Ishikawa (cell line): ENCODE measurements at regions not wholly inside any gene's neighbourhood (a gene's known extent, or its start where the extent isn't known, plus 50 kb on each side); places are given as distances from the start of the nearest gene placed in this dataset.

ENCODE experiments used
- CEBPB ChIP-seq: IDR thresholded peaks from 2 replicates; pipeline ENCODE4 v1.6.1; 2012
- CREB1 ChIP-seq: IDR thresholded peaks from 2 replicates; pipeline ENCODE4 v1.6.1; 2012; ENCODE audit warnings: low read depth
- EGR1 ChIP-seq: IDR thresholded peaks from 2 replicates; pipeline ENCODE4 v1.6.1; 2012
- EP300 ChIP-seq: IDR thresholded peaks from 2 replicates; pipeline ENCODE4 v1.6.1; 2012; ENCODE audit warnings: borderline replicate concordance
- FOXM1 ChIP-seq: IDR thresholded peaks from 2 replicates; pipeline ENCODE4 v1.6.1; 2012; ENCODE audit warnings: low read depth, borderline replicate concordance
- MAX ChIP-seq: IDR thresholded peaks from 2 replicates; pipeline ENCODE4 v1.6.1; 2012
- NFIC ChIP-seq: IDR thresholded peaks from 2 replicates; pipeline ENCODE4 v1.6.1; 2012
- RAD21 ChIP-seq: IDR thresholded peaks from 2 replicates; pipeline ENCODE4 v1.6.1; 2012; ENCODE audit warnings: low read depth
- REST ChIP-seq: IDR thresholded peaks from 2 replicates; pipeline ENCODE4 v1.6.1; 2012; ENCODE audit warnings: low read depth, mild to moderate bottlenecking
- TAF1 ChIP-seq: IDR thresholded peaks from 2 replicates; pipeline ENCODE4 v1.6.1; 2012; ENCODE audit warnings: low read depth, mild to moderate bottlenecking
- TCF12 ChIP-seq: IDR thresholded peaks from 2 replicates; pipeline ENCODE4 v1.6.1; 2012; ENCODE audit warnings: low read depth
- TEAD4 ChIP-seq: IDR thresholded peaks from 2 replicates; pipeline ENCODE4 v1.6.1; 2012
- USF1 ChIP-seq: IDR thresholded peaks from 2 replicates; pipeline ENCODE4 v1.6.1; 2012
- YY1 ChIP-seq: IDR thresholded peaks from 2 replicates; pipeline ENCODE4 v1.6.1; 2012; ENCODE audit warnings: low read depth
- ZBTB7A ChIP-seq: IDR thresholded peaks from 2 replicates; pipeline ENCODE4 v1.6.1; 2012; ENCODE audit warnings: low read depth

DNA sequence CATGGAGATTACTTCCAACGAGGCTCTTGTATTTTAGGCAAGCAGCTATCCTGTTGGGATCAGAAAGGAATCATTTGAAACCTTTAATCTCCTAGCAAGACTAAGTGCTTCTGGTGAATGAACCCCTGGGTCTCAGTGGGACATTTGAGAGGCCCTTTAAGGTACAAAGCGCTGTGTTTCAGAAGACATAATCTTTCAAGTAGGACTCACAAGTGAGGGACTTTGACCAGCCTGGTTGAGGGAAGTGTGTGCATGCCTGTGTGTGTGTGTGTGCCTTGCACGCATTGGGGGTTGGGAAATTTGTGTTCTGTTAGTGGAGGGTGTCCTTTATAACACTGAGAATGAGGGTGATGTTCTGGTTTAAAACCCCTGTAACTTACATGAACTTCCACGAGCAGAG, 64.4 kb upstream of the KCNG1 start:
- TF ChIP-seq TAF1, result no peak
- no peak for TF ChIP-seq CREB1
- no peak for TF ChIP-seq REST
- TF ChIP-seq RAD21, result no peak
- no peak for TF ChIP-seq EGR1

DNA sequence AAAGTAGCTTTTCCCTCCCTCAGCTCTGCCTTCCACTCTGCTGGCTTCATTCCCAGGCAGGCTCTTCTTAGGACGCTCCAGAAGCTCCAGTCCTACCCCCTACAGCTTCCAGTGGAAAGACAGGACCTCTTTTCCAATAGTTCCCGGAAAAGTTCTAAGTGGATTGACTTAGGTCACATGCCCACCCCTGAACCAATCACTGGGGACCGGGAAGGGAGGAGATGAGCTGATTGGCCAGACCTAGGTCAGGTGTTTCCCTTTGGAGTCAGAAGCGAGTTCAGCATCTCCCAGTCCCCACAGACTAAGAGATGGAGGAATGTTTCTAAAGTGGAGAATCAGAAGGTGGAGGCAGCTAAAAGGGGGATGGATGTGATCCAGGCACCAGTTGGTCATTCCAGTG, 62.9 kb upstream of the KCNG1 start:
- TF ChIP-seq EGR1 (no peak), USF1 (peak; percentile 72), CEBPB (no peak), TAF1 (no peak), TCF12 (no peak), FOXM1 (no peak), REST (no peak)

DNA sequence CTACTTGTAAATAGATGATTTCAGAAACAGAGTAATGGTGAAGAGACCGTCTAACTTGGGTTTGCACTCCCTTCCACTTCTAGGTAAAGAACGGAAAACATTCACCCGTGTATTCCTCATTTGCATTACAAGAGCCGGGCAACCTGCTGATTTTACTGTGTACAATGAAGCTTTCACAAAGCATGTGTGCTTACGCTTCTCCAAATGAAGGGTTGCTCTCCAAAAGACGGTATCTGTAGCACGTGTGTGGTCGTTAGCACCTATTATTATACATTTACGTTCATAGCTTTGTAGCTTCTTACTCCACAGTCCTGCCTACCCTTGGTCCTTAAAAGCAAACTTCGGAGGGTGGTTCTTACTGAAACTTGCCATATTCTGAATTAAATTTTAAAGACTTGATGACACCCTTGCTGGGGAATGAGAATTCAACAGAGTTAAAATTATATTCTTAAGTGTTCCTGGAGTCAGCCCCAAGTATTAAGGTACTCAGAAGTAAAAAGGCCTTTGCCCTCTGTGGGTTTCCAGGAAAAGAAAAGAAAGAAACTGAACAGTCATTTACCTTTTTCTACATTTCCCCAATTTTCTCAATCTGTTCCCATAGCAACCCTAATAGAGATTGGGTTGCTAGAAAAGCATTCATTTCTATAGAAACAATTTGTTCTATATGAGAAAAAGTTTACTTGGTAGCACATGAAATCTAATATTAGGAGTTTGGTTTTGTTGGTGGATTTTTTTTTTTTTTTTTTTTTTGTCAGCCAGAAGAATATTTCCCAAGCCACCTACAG, 61.9 kb upstream of the KCNG1 start:
- TF ChIP-seq EP300, result no peak
- TF ChIP-seq TEAD4, result no peak
- TF ChIP-seq ZBTB7A, result no peak
- TF ChIP-seq USF1, result no peak
- no peak for TF ChIP-seq RAD21
- no peak for TF ChIP-seq MAX
- no peak for TF ChIP-seq CEBPB
- TF ChIP-seq EGR1, result no peak
- TF ChIP-seq TAF1, result no peak
- TF ChIP-seq YY1, result no peak
- no peak for TF ChIP-seq FOXM1
- TF ChIP-seq TCF12, result no peak
- no peak for TF ChIP-seq NFIC
- TF ChIP-seq CREB1, result no peak
- no peak for TF ChIP-seq REST

DNA sequence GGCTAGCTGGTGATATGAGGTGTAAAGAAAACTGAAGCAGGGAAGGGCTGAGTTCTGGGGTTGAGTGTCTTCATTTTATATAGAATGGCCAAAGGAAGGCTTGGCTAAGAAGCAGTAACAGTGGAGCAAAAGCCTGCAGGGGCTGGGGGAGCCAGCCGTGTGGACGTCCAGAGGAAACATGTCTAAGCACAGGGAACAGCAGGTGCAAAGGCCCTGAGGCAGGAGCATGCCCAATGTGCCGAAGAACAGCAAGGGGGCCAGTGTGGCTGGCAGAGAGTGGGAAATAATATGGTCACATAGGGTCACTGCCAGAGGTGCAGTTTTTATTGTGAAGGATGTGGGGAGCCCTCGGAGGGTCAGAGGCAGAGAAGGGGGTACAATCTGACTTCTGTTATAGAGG, 60.5 kb upstream of the KCNG1 start:
- TF ChIP-seq TCF12 (no peak), CREB1 (no peak), REST (no peak), TAF1 (no peak), FOXM1 (no peak)
